BJ (cell line): ENCODE measurements at regions not wholly inside any gene's neighbourhood (a gene's known extent, or its start where the extent isn't known, plus 50 kb on each side); places are given as distances from the start of the nearest gene placed in this dataset.

Experiments used
- CTCF ChIA-PET: fragments of 350-600 bp; formaldehyde crosslinking; extraction: SDS; loops from one replicate; lab custom pipeline; 2021; ENCODE audit warnings: antibody characterized with exemption, inconsistent platforms; lab: Yijun Ruan, JAX
- POLR2A ChIA-PET: fragments of 300-600 bp; sonication (Branson Sonifier 250); formaldehyde crosslinking; extraction: SDS; loops from one replicate; lab custom pipeline; 2021; ENCODE audit warnings: antibody characterized with exemption; lab: Charles Lee
- DNase-seq: peaks from one replicate; pipeline ENCODE4 v3.0.0-alpha.2; 2011; ENCODE audit warnings: low read depth
- H3K27me3 ChIP-seq: 2 replicates; pipeline ENCODE4 v1.6.0; 2011; ENCODE audit warnings: low read length; ENCODE audit not compliant: control insufficient read depth, insufficient read depth
- H3K36me3 ChIP-seq: 2 replicates; pipeline ENCODE4 v1.5.1; 2011; ENCODE audit warnings: low read length; ENCODE audit not compliant: control insufficient read depth, insufficient read depth
- H3K4me3 ChIP-seq: 2 replicates; pipeline ENCODE4 v1.5.1; 2011; ENCODE audit warnings: low read depth, mild to moderate bottlenecking, control low read depth, low read length
- TF ChIP-seq, protein P1 (sequence below): IDR thresholded peaks from 2 replicates; pipeline ENCODE4 v1.5.1; 2011; ENCODE audit warnings: low read depth, mild to moderate bottlenecking, control low read depth, inconsistent platforms, low read length, moderate library complexity; ENCODE audit not compliant: insufficient read depth

DNA sequence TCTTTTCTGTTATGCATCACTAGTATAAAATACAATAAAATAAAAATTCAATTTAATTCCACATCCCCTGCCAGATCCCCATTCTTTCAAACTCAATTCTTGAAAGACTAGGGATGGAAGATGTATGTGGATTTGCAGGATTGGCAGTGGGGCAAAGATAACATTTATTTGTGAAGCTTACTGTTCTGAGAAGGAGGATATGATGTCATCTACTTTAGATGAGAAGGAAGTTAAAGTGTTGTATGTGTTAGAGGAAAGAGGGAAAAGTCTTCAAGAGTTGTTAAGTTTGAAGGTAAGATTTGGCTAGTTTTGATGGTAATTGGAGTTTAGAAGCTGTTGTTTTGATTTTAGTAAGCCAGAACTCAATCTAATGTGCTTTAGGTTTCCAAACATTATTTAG is 845.1 kb upstream of the NR2F2 start:
- TF ChIP-seq, protein P1, sequence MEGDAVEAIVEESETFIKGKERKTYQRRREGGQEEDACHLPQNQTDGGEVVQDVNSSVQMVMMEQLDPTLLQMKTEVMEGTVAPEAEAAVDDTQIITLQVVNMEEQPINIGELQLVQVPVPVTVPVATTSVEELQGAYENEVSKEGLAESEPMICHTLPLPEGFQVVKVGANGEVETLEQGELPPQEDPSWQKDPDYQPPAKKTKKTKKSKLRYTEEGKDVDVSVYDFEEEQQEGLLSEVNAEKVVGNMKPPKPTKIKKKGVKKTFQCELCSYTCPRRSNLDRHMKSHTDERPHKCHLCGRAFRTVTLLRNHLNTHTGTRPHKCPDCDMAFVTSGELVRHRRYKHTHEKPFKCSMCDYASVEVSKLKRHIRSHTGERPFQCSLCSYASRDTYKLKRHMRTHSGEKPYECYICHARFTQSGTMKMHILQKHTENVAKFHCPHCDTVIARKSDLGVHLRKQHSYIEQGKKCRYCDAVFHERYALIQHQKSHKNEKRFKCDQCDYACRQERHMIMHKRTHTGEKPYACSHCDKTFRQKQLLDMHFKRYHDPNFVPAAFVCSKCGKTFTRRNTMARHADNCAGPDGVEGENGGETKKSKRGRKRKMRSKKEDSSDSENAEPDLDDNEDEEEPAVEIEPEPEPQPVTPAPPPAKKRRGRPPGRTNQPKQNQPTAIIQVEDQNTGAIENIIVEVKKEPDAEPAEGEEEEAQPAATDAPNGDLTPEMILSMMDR = no peak
- CTCF ChIA-PET = no interaction called here

DNA sequence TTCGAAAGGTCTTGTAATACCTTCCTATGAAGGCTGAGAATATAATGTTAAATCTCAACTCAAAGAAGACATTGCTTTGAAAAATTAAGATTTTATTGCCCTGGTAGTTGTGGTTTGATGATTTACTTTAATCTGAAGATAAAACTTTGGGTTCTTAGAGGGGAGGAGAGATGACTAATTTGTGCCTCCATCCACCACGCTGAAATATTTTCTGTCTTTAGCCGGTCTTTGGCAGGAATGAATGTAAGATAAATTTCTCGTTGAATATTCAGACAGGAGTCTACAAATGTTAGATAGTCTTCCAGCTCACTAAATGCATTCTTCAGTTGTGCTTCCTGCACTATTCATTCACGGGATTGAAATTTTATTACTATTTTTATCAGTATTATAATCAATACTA is 844.3 kb upstream of the NR2F2 start:
- ChIA-PET CTCF (no interaction called here), POLR2A (no interaction called here)
- Histone ChIP-seq H3K36me3 (no peaks in the 10 kb centered on the region), H3K27me3 (no peaks in the 10 kb centered on the region), H3K4me3 (no peak overlapping the region)
- TF ChIP-seq, protein P1 = no peak
- no peak for DNase-seq

More for the DNA sequence above, 845.1 kb upstream of the NR2F2 start:
- Histone ChIP-seq H3K4me3 (no peak overlapping the region), H3K27me3 (no peaks in the 10 kb centered on the region), H3K36me3 (no peaks in the 10 kb centered on the region)
- POLR2A ChIA-PET = no interaction called here
- DNase-seq = no peak

DNA sequence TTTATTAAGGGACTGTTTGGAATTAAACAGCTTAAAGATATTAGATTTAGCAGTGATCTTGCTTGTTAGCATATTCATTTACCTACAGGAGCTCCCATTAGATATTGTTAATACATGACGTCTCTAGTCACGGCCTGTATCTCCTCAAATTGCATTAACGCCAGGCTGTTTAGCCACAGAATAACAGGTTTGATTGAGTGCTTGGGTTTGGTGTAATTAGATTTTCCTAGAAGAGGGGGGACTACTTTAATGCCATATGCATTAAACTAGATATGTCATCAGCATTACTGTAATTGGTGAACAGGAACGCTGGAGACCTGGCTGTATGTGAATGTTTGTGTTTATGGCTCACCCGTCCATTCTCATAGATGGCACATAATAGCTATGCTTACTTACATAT is 841.4 kb upstream of the NR2F2 start:
- TF ChIP-seq, protein P1 = no peak
- no peaks in the 10 kb centered on the region for H3K36me3 ChIP-seq
- ChIA-PET CTCF (interaction anchor here (0.6 kb wide), 1 partner anchor 241 kb away, joined by 3 read pairs; no protein-coding TSS in a partner anchor), POLR2A (no interaction called here)
- no peaks in the 10 kb centered on the region for H3K27me3 ChIP-seq
- no peak overlapping the region for H3K4me3 ChIP-seq
- DNase-seq = no peak

DNA sequence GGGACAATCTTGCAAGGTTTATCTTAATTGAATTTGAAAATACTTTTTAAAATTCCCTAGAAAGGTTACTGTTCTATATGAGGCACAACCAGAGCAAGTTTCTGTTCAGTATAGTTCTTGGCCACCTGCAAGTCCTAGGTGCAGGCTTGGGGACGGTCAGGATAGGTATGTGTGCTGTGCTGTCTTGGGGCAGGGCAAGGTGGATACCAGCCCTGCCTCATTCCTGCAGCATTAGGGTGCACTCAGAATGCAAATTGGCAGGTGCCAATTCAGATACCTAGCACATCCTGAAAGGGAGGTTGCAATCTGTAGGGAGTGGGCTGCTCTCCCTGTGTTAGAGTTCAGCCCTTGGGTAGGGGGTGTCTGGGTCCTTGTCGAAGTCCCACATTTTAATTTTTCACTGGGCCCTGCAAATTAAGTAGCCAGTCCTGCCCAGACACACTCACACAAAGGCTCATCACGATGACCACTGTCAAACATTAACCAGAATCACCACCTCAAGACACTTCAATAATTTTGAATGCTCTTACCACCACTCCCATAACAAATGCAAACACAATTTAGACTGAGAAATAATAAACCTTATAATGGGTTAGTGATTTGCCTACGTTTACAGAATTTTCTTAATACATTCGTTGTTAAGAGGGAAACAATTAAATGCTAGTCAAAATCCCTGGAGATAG is 838.0 kb upstream of the NR2F2 start:
- TF ChIP-seq, protein P1 = no peak
- no peaks in the 10 kb centered on the region for H3K36me3 ChIP-seq
- no peak for DNase-seq
- H3K27me3 ChIP-seq = no peaks in the 10 kb centered on the region
- ChIA-PET POLR2A (no interaction called here), CTCF (no interaction called here)
- H3K4me3 ChIP-seq = no peak overlapping the region

DNA sequence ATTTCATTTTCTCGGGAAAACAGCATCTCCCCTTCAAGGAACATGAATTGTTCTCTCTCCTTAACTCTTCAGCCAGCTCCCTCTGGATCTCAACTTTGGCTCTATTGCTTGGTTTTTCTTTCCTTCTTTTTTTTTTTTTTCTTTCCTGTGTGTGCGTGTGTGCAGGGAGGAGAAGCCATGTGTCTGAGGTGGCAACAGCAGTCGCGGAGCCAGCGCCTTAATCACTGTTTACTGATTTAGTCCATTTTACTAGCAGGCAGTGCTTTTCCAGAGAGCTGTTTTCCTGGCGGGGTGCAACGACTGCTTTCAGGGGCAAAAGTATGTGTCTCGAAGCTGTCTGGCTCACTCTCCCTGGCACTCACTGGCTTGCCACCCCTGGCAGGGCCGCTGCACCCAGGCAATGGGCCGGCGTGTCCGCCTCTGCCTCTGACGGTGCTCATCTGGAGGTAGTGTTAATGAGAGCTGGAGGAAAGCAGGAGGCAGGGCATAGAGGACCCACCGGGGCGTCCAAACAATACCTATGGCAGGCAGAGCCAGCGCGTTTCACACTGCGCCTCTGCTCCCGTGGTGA is 835.4 kb upstream of the NR2F2 start:
- no peaks in the 10 kb centered on the region for H3K27me3 ChIP-seq
- ChIA-PET CTCF (interaction anchor here (1.0 kb wide), 1 partner anchor 18 kb away, joined by 4 read pairs; no protein-coding TSS in a partner anchor), POLR2A (no interaction called here)
- no peak overlapping the region for H3K4me3 ChIP-seq
- no peaks in the 10 kb centered on the region for H3K36me3 ChIP-seq
- TF ChIP-seq, protein P1 = no peak
- peak; percentile 4 for DNase-seq
